Prostate gland (tissue), 2 donors: ENCODE measurements at regions not wholly inside any gene's neighbourhood (a gene's known extent, or its start where the extent isn't known, plus 50 kb on each side); places are given as distances from the start of the nearest gene placed in this dataset.

Experiments
- CTCF ChIP-seq, 4 experiments: fragments of 200-600 bp in 2 of 4; fragments of 450-650 bp in 2 of 4; sonication (generic) in 2 of 4; IDR thresholded peaks; 1 replicate in 3 of 4; 2 replicates in 1 of 4; pipeline ENCODE4 v1.5.1; 2016 to 2019; ENCODE audit warnings: antibody characterized with exemption in 4 of 4, mild to moderate bottlenecking in 2 of 4, moderate library complexity in 2 of 4
- POLR2AphosphoS5 ChIP-seq: sonication (generic); formaldehyde crosslinking; IDR thresholded peaks from one replicate; pipeline ENCODE4 v1.6.1; 2017; ENCODE audit warnings: antibody characterized with exemption

DNA sequence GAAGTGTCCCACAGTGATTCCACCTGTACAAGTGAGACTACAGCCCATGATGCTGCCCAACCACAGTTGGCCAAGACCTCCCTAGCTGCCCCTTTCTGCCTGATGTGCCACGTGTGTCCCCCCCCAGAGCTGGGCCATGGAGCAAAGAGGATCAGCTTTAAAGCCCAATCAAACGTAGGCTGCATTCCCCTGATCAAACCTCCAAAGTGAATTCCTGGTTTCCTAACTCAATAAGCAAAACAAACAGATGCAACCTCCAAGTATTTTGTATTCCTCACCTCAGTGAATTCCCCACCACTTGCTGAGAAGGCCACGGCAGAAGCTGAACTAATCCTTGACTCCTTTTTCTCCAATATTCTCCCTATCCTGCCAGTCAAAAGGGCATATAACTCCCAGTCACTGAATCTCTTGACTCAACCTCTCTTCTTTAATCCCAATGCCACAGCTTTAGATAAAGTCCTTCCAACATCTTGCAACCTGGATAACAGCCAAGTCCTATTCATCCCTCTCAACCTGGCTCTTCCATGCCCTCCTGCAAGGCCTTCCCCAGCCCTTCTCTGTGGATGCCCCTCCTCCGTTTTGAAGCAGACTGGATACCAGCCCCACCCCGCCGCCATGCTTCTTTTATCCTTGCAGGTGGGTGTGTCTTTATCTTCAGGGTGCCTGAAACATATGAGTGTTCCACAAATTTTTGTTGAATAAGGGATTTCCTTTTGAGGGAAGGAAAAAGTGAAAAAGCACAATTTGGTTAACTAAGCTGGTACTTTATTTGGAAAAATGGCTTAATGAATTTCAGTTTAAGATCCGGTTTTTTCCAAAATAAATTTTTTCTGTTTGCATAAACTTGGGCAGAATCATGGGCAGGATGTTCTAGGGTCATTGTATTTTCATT, 285.2 kb upstream of the MKLN1 start:
- TF ChIP-seq CTCF (IDR thresholded peaks at IDR 0.05) (no peak), POLR2AphosphoS5 (no peak)
